Cardiac muscle cell (in vitro differentiated cells and primary cell): ENCODE measurements at regions not wholly inside any gene's neighbourhood (a gene's known extent, or its start where the extent isn't known, plus 50 kb on each side); places are given as distances from the start of the nearest gene placed in this dataset.
A peak's percentile ranks its signal among the peaks of the same experiment; 100 is the strongest.

ENCODE experiments used
- DNase-seq, 2 donors: peaks; one replicate each; pipeline versions ENCODE4 v3.0.0 to v3.0.0-alpha.2; 2010 to 2017; ENCODE audit warnings: low read depth in 1 of 2, low spot score in 1 of 2
- H3K27ac ChIP-seq: fragments of 200-600 bp; sonication (generic); 2 replicates; pipeline ENCODE4 v1.5.1; 2016
- H3K27me3 ChIP-seq: fragments of 200-600 bp; sonication (generic); 2 replicates; pipeline ENCODE4 v1.6.0; 2016; ENCODE audit warnings: control low read depth
- H3K36me3 ChIP-seq: fragments of 200-600 bp; sonication (generic); 2 replicates; pipeline ENCODE4 v1.5.1; 2016; ENCODE audit warnings: control low read depth
- H3K4me1 ChIP-seq: fragments of 200-600 bp; sonication (generic); 2 replicates; pipeline ENCODE4 v1.8.1; 2017; ENCODE audit warnings: low read depth, mild to moderate bottlenecking, mixed run types
- H3K4me3 ChIP-seq: fragments of 200-600 bp; sonication (generic); 2 replicates; pipeline ENCODE4 v1.5.1; 2016; ENCODE audit warnings: mild to moderate bottlenecking
- H3K9me3 ChIP-seq: fragments of 200-600 bp; sonication (generic); 2 replicates; pipeline ENCODE4 v1.5.1; 2017; ENCODE audit warnings: low read depth, mild to moderate bottlenecking, control low read depth
- CTCF ChIP-seq: IDR thresholded peaks from 2 replicates; pipeline ENCODE4 v1.5.1; 2012; ENCODE audit warnings: low read depth, mild to moderate bottlenecking, low read length

- H3K4me3 ChIP-seq: no peak overlapping the region
- no peak for TF ChIP-seq CTCF
- H3K9me3 ChIP-seq: no peaks in the 10 kb centered on the region
- no peaks in the 10 kb centered on the region for H3K36me3 ChIP-seq
- H3K4me1 ChIP-seq: no peaks in the 10 kb centered on the region
- H3K27me3 ChIP-seq: peaks cover 13% of the 10 kb centered on the region
- no peak overlapping the region for H3K27ac ChIP-seq
- peak in 1 of 2 donors; percentile 3 for DNase-seq
Observed at GRCh38 chr2:44850016-44850415, 91.5 kb upstream of the SIX3 start.

GRCh38 chr2:44851518-44851917 lies 90.0 kb upstream of the SIX3 start:
- Histone ChIP-seq H3K36me3 (no peaks in the 10 kb centered on the region), H3K9me3 (no peaks in the 10 kb centered on the region), H3K4me1 (no peaks in the 10 kb centered on the region), H3K27me3 (peaks cover 13% of the 10 kb centered on the region), H3K4me3 (no peak overlapping the region), H3K27ac (no peak overlapping the region)
- DNase-seq: no peak
- no peak for TF ChIP-seq CTCF

- no peak overlapping the region for H3K4me3 ChIP-seq
- H3K36me3 ChIP-seq: no peaks in the 10 kb centered on the region
- no peak for TF ChIP-seq CTCF
- H3K9me3 ChIP-seq: no peaks in the 10 kb centered on the region
- H3K27ac ChIP-seq: no peak overlapping the region
- peaks cover 13% of the 10 kb centered on the region for H3K27me3 ChIP-seq
- no peak for DNase-seq
- H3K4me1 ChIP-seq: no peaks in the 10 kb centered on the region
Observed at GRCh38 chr2:44852594-44852993, 88.9 kb upstream of the SIX3 start.

GRCh38 chr2:44859337-44859736 lies 82.2 kb upstream of the SIX3 start:
- TF ChIP-seq CTCF: no peak
- no peaks in the 10 kb centered on the region for H3K4me1 ChIP-seq
- no peak overlapping the region for H3K4me3 ChIP-seq
- peaks cover 4% of the 10 kb centered on the region for H3K27me3 ChIP-seq
- H3K27ac ChIP-seq: no peak overlapping the region
- no peaks in the 10 kb centered on the region for H3K36me3 ChIP-seq
- DNase-seq: no peak
- no peaks in the 10 kb centered on the region for H3K9me3 ChIP-seq

- Histone ChIP-seq H3K4me3 (no peak overlapping the region), H3K9me3 (no peaks in the 10 kb centered on the region), H3K27ac (no peak overlapping the region), H3K36me3 (no peaks in the 10 kb centered on the region), H3K27me3 (peaks cover 13% of the 10 kb centered on the region), H3K4me1 (no peaks in the 10 kb centered on the region)
- no peak for DNase-seq
- TF ChIP-seq CTCF: no peak
Observed at GRCh38 chr2:44866152-44866551, 75.3 kb upstream of the SIX3 start.

GRCh38 chr2:44869761-44870160 lies 71.7 kb upstream of the SIX3 start:
- DNase-seq: no peak
- Histone ChIP-seq H3K27me3 (peaks cover 9% of the 10 kb centered on the region), H3K4me1 (no peaks in the 10 kb centered on the region), H3K9me3 (no peaks in the 10 kb centered on the region), H3K27ac (no peak overlapping the region), H3K36me3 (no peaks in the 10 kb centered on the region), H3K4me3 (no peak overlapping the region)
- no peak for TF ChIP-seq CTCF
